HK-2 (cell line): ENCODE measurements at regions not wholly inside any gene's neighbourhood (a gene's known extent, or its start where the extent isn't known, plus 50 kb on each side); places are given as distances from the start of the nearest gene placed in this dataset.

Experiments
- DNase-seq: peaks from one replicate; pipeline ENCODE4 v3.0.0-alpha.2; 2018; ENCODE audit not compliant: unreplicated experiment

- no peak for DNase-seq
Observed at GRCh38 chr20:22504829-22505377, 79.5 kb downstream of the FOXA2 start.

DNA sequence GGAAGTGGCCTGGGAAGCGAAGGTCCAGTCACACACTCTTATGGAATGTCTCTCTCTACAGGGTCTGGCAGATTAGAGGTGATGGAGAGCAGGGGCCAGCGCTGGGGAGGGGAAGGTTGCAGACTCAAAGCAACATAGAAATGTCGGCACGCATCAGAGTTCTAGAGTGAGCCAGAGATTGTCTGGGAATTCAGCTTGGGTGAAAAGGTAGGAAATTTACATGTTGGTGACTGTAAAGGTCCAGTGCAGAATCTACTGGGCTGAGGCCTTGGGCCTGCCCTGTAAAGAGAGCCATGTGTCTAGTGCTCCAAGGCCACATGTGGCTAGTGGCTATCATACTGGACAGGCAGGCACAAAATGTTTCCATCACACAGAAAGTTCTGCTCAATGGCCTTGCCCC lies 80.8 kb downstream of the FOXA2 start:
- DNase-seq = no peak

GRCh38 chr20:22502731-22503191 lies 81.6 kb downstream of the FOXA2 start:
- DNase-seq = no peak

- DNase-seq = no peak
Observed at GRCh38 chr20:22501566-22502344, 82.6 kb downstream of the FOXA2 start.

- no peak for DNase-seq
Observed at GRCh38 chr20:22501034-22501433, 83.3 kb downstream of the FOXA2 start.

- DNase-seq = no peak
Observed at GRCh38 chr20:22499515-22500166, 84.7 kb downstream of the FOXA2 start.

DNA sequence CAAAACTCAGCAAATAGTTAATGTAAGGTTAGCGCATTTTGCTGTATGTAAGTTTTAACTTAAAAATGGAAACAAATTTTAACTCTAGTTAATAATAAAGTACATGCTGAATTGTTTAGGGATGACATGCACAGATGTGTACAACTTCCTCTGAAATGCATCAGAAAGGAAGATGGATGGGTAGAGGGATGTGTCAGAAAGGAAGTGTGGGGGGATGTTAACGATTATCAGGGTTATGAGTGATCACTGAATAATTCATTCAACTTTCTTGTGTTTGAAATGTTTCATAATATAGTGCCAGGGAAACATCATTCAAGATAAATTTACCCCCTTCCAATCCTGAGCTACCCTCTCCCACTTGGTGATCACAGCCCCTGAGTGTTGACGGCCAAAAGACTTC lies 87.6 kb downstream of the FOXA2 start:
- DNase-seq = no peak

GRCh38 chr20:22495789-22496188 lies 88.6 kb downstream of the FOXA2 start:
- DNase-seq = no peak

GRCh38 chr20:22495172-22495571 lies 89.2 kb downstream of the FOXA2 start:
- DNase-seq = no peak

GRCh38 chr20:22492497-22492896 lies 91.9 kb downstream of the FOXA2 start:
- DNase-seq = no peak

GRCh38 chr20:22491194-22491505 lies 93.2 kb downstream of the FOXA2 start:
- DNase-seq = no peak

DNA sequence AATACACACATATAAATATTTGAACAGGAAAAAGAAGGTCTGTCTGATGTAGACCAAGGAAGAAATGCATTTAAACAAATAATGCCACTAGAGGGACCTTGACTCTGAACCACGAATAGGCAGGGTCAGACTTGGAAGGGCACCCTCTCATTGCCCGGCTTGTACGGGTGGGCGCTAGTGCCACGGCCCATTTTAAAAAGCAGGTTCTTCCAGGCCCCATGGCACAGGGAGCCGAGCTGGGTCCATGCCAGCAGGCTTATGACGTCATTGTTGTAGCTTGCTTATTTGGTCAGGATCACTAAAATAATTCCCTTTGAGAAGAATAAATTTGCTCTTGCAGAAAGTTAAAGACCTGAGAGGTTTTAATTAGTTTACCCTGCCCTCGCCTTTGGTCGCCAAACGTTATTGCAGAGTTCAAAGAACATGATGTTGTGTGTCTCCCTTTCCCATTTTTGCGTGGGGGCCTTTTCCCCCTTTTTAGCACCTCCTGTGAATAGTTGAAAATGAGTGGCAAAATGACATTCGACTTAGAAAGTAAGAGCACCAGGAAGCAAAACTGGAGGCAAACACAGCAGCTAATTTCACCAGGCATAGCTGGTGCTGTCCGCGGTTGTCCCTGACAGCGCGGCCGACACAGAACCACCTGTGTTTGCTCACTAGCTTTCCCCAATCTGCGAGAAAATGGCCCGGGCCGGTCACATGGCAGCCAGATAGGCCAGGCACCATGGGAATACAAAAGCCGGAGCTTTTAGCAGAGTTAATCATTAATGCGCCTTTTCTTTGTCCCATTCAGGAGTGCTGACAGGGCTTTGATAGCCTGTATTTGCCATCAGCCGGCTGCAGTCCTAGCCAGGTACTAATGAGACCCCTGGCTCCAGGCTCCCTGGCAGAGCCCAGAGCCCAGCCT lies 93.8 kb downstream of the FOXA2 start:
- peak; percentile 36 for DNase-seq

GRCh38 chr20:22489626-22490286 lies 94.6 kb downstream of the FOXA2 start:
- no peak for DNase-seq

GRCh38 chr20:22480336-22480735 lies 104.0 kb downstream of the FOXA2 start:
- DNase-seq = no peak

GRCh38 chr20:22475662-22476061 lies 108.7 kb downstream of the FOXA2 start:
- no peak for DNase-seq

GRCh38 chr20:22474224-22474623 lies 110.1 kb downstream of the FOXA2 start:
- no peak for DNase-seq

DNA sequence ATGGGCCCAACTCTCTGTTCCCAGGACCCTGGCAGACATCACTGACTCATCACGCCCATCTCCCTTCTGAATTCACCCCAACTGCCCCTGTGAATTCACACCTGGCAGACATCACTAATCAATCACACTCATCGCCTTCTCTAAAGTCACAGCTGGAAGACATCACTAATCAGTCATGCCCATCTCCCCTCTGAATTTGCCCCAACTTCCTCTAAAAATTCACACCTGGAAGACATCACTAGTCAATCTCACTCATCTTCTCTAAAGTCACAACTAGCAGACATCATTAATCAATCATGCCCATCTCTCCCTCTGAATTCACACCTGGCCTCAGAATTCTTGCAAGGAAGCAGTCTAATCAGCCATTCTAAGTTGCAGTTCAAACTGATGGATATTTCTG lies 111.1 kb downstream of the FOXA2 start:
- no peak for DNase-seq

- DNase-seq = no peak
Observed at GRCh38 chr20:22472447-22473100, 111.8 kb downstream of the FOXA2 start.

DNA sequence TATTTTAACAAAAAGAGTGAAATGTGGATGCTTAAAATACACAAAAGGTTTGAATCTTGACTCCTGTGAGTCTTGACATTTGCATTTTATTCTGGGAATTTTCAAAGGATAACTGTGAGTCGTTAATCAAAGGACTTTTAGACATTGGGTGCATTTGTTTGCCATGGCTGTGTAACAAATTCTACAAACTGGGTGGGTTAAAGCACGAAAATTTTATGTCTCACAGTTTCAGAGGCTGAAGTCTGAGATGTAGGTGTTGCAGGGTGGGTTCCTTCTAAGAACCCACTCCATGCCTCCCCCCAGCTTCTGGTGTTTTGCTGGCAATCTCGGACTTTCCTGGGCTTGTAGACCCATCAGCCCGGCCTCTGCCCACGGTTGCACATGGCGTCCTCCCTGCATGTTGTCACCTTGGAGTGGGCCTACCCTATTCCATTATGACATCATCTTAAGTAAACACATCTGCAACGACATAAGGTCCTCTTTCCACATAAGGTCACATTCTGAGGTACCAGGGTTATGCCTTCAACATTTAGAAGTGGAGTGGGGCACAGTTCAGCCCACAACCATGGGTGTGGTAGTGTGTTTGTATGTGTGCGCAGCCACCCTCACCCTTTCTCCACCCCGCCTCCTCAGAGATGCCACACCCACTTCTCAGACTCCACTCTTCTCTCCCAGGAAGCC lies 113.1 kb downstream of the FOXA2 start:
- no peak for DNase-seq

- no peak for DNase-seq
Observed at GRCh38 chr20:22470620-22471026, 113.7 kb downstream of the FOXA2 start.
